ENCODE measurements at regions not wholly inside any gene's neighbourhood (a gene's known extent, or its start where the extent isn't known, plus 50 kb on each side); places are given as distances from the start of the nearest gene placed in this dataset.
A peak's percentile ranks its signal among the peaks of the same experiment; 100 is the strongest.

DNA sequence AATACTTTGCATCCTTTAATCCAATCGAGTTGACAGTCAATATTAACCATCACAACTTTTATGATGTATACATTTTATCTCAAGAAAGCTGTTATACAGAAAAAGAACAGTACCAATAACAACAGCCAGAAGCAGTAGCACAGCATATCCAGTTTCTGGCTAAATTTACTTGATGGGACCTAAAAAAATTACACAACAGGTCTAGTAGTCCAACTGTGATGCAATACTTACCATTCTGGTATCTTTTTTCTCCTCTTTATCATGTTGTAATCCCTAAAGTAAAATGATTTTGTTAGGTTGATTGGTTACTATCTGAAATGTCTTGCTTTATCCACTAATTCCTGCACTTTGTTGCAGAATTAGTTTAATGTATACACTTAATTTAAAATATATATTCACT lies 1150.6 kb downstream of the FAT4 start:
- ATAC-seq (ENCODE audit: low FRiP score in 2 of 2), result peak in 1 of 2 donors; percentile 40
- 84 to 89% methylated on average over 1 of the region's 1 CpG for WGBS, 2 donors
- DNase-seq, result no peak
- Histone ChIP-seq H3K4me3 (no peak overlapping the region), H3K36me3 (no peaks in the 10 kb centered on the region), H3K27me3 (no peaks in the 10 kb centered on the region), H3K4me1 (no peaks in the 10 kb centered on the region), H3K27ac (no peak overlapping the region), H3K9me3 (no peaks in the 10 kb centered on the region)
- TF ChIP-seq EP300 (IDR thresholded peaks at IDR 0.05) (no peak), POLR2A (IDR thresholded peaks at IDR 0.05) (no peak), POLR2AphosphoS5 (IDR thresholded peaks at IDR 0.05) (no peak)
- TF ChIP-seq, protein P1, sequence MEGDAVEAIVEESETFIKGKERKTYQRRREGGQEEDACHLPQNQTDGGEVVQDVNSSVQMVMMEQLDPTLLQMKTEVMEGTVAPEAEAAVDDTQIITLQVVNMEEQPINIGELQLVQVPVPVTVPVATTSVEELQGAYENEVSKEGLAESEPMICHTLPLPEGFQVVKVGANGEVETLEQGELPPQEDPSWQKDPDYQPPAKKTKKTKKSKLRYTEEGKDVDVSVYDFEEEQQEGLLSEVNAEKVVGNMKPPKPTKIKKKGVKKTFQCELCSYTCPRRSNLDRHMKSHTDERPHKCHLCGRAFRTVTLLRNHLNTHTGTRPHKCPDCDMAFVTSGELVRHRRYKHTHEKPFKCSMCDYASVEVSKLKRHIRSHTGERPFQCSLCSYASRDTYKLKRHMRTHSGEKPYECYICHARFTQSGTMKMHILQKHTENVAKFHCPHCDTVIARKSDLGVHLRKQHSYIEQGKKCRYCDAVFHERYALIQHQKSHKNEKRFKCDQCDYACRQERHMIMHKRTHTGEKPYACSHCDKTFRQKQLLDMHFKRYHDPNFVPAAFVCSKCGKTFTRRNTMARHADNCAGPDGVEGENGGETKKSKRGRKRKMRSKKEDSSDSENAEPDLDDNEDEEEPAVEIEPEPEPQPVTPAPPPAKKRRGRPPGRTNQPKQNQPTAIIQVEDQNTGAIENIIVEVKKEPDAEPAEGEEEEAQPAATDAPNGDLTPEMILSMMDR (IDR thresholded peaks at IDR 0.05), result no peak

DNA sequence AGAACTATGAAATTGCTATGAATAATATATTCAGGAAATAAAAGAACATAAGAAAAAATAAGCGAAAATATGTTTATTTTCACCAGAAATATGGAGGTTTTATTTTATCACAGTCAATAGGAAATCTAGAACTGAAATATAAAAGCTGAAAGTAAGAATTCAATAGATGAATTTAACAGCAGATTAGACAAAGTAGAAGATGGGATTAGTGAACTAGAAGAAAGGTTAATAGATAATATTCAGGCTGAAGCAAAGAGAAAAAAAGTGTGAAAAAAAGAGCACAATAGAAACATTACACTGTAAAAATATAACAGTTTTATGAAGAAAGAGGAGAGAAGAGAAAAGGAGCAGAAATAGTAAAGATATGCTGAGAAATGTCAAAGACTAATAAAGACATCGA lies 1152.1 kb downstream of the FAT4 start:
- H3K4me3 ChIP-seq, result no peak overlapping the region
- no peaks in the 10 kb centered on the region for H3K27me3 ChIP-seq
- H3K27ac ChIP-seq, result no peak overlapping the region
- no peaks in the 10 kb centered on the region for H3K36me3 ChIP-seq
- no peak for ATAC-seq (ENCODE audit: low FRiP score in 2 of 2)
- 88 to 94% methylated on average over 2 of the region's 2 CpGs for WGBS, 2 donors
- DNase-seq, result no peak
- H3K4me1 ChIP-seq, result no peaks in the 10 kb centered on the region
- no peaks in the 10 kb centered on the region for H3K9me3 ChIP-seq
- TF ChIP-seq POLR2A (IDR thresholded peaks at IDR 0.05) (no peak), EP300 (IDR thresholded peaks at IDR 0.05) (no peak), POLR2AphosphoS5 (IDR thresholded peaks at IDR 0.05) (no peak)
- TF ChIP-seq, protein P1 (IDR thresholded peaks at IDR 0.05), result no peak

DNA sequence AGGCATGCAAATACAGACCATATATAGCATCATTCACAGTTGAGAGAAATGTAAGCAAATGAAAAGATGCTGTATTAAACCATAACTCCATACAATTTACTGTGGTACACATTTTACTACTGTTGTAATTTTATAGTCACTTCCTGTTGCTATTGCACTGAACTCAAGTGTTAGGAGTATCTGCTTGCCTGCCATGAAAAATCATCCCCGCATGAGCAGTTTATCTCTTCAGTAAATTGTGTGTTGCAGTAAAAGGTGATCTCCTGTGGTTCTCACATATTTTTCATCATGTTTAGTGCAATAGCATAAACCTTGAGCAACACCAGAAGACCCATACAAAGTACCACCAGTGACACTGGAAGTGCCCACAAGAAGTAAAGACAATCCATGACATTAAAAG lies 1153.4 kb downstream of the FAT4 start:
- Histone ChIP-seq H3K27ac (no peak overlapping the region), H3K36me3 (no peaks in the 10 kb centered on the region), H3K4me3 (no peak overlapping the region), H3K27me3 (no peaks in the 10 kb centered on the region), H3K9me3 (no peaks in the 10 kb centered on the region), H3K4me1 (no peaks in the 10 kb centered on the region)
- ATAC-seq (ENCODE audit: low FRiP score in 2 of 2) (no peak), DNase-seq (no peak)
- WGBS, 2 donors, result 90 to 100% methylated on average over 1 of the region's 1 CpG
- TF ChIP-seq, protein P1 (IDR thresholded peaks at IDR 0.05), result no peak
- no peak for TF ChIP-seq EP300 (IDR thresholded peaks at IDR 0.05)
- TF ChIP-seq POLR2A (IDR thresholded peaks at IDR 0.05), result no peak
- TF ChIP-seq POLR2AphosphoS5 (IDR thresholded peaks at IDR 0.05), result no peak

DNA sequence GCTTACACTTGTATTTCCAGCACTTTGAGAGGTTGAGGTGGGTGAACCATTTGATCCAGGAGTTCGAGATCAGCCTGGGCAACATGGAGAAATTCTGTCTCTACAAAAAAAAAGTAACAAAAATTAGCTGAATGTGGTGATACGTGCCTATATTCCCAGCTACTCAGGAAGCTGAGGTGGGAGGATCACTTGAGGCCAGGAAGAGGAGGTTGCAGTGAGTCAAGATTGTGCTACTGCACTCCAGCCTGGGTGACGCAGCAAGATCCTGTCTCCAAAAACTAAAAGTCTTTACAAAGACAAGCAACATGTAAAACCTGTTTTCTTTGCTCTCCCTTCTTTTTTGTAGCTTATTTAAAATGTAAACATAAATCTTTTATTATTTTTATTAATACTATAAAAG lies 1156.1 kb downstream of the FAT4 start:
- no peaks in the 10 kb centered on the region for H3K27me3 ChIP-seq
- 72% methylated on average over 3 of the region's 3 CpGs for WGBS, 2 donors
- TF ChIP-seq EP300 (IDR thresholded peaks at IDR 0.05), result no peak
- TF ChIP-seq POLR2A (IDR thresholded peaks at IDR 0.05), result no peak
- TF ChIP-seq, protein P1 (IDR thresholded peaks at IDR 0.05), result no peak
- TF ChIP-seq POLR2AphosphoS5 (IDR thresholded peaks at IDR 0.05), result no peak
- H3K27ac ChIP-seq, result no peak overlapping the region
- H3K9me3 ChIP-seq, result peaks cover 0 to 7% (median 2%) of the 10 kb centered on the region in 4 donors
- H3K4me1 ChIP-seq, result no peaks in the 10 kb centered on the region
- no peak for DNase-seq
- no peak overlapping the region for H3K4me3 ChIP-seq
- H3K36me3 ChIP-seq, result no peaks in the 10 kb centered on the region
- ATAC-seq (ENCODE audit: low FRiP score in 2 of 2), result no peak

DNA sequence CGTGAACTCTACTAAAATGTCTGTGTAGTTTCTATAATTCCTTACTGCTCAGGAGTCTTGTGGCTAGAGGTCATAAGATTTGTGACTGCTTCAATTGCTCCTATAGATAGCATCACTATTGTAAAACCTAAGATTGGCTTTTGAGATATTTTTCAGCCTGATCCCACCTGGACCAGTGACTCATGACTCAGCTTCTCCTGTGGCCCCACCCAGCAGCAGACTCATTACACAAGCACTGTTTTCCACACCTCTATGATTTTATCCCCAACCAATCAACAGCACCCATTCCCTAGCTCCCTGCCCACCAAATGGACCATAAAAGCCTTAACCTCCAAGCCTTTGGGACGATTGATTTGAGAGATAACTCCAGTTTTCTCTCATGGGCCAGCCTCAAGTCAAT lies 1157.0 kb upstream of the INTU start:
- Histone ChIP-seq H3K9me3 (peaks cover 0 to 7% (median 2%) of the 10 kb centered on the region in 4 donors), H3K4me1 (no peaks in the 10 kb centered on the region), H3K36me3 (no peaks in the 10 kb centered on the region), H3K4me3 (no peak overlapping the region), H3K27ac (no peak overlapping the region), H3K27me3 (no peaks in the 10 kb centered on the region)
- 78 to 82% methylated on average over 2 of the region's 2 CpGs for WGBS, 2 donors
- TF ChIP-seq, protein P1 (IDR thresholded peaks at IDR 0.05), result no peak
- TF ChIP-seq POLR2A (IDR thresholded peaks at IDR 0.05) (no peak), POLR2AphosphoS5 (IDR thresholded peaks at IDR 0.05) (no peak), EP300 (IDR thresholded peaks at IDR 0.05) (no peak)
- DNase-seq, result no peak
- ATAC-seq (ENCODE audit: low FRiP score in 2 of 2), result no peak
